A549 (cell line): ENCODE measurements at regions not wholly inside any gene's neighbourhood (a gene's known extent, or its start where the extent isn't known, plus 50 kb on each side); places are given as distances from the start of the nearest gene placed in this dataset.

ENCODE experiments used
- CHD2 ChIP-seq: fragments of 150-350 bp; IDR thresholded peaks from 2 replicates; pipeline ENCODE4 v1.6.1; 2014; ENCODE audit warnings: low read length; ENCODE audit not compliant: partially characterized antibody
- CTCF ChIP-seq: fragments of >200 bp; sonication (Bioruptor Twin); formaldehyde crosslinking; IDR thresholded peaks from 3 replicates; pipeline ENCODE4 v1.5.1; 2016
- EP300 ChIP-seq, 2 experiments: fragments of >200 bp; sonication (Bioruptor Twin); formaldehyde crosslinking; IDR thresholded peaks; 2 replicates in 1 of 2; 3 replicates in 1 of 2; pipeline ENCODE4 v1.6.1; 2016 to 2017
- KDM5A ChIP-seq: fragments of 200-600 bp; sonication (generic); IDR thresholded peaks from 2 replicates; pipeline ENCODE4 v1.6.1; 2016; ENCODE audit warnings: antibody characterized with exemption, mild to moderate bottlenecking
- MAZ ChIP-seq: fragments of 150-350 bp; IDR thresholded peaks from 2 replicates; pipeline ENCODE4 v1.6.1; 2014; ENCODE audit warnings: antibody characterized with exemption, low read depth, low read length, borderline replicate concordance
- NFE2L2 ChIP-seq: fragments of 150-350 bp; conservative IDR thresholded peaks from 2 replicates; pipeline ENCODE4 v1.6.1; 2014; ENCODE audit warnings: low read length
- POLR2A ChIP-seq: IDR thresholded peaks from 2 replicates; pipeline ENCODE4 v1.6.1; 2012; ENCODE audit warnings: mild to moderate bottlenecking, low read length
- RCOR1 ChIP-seq: fragments of 150-350 bp; IDR thresholded peaks from 2 replicates; pipeline ENCODE4 v1.6.1; 2014; ENCODE audit warnings: antibody characterized with exemption, low read length, low read depth

GRCh38 chr2:234257859-234258561 is 207.5 kb downstream of the SPP2 start:
- TF ChIP-seq KDM5A (no peak), CTCF (peak; percentile 77), MAZ (no peak), POLR2A (no peak), EP300 (IDR thresholded peaks at IDR 0.05) (peak; percentile 93 to 94), CHD2 (no peak), NFE2L2 (no peak), RCOR1 (no peak)
